CD4-positive, alpha-beta T cell (primary cell): ENCODE measurements at regions not wholly inside any gene's neighbourhood (a gene's known extent, or its start where the extent isn't known, plus 50 kb on each side); places are given as distances from the start of the nearest gene placed in this dataset.

Experiments
- ATAC-seq: fragments of 200-7000 bp; cut with Tn5 transposase; one replicate; pipeline ENCODE4 v1.10.0; 2022; ENCODE audit warnings: mild to moderate bottlenecking; ENCODE audit not compliant: poor library complexity
- CTCF ChIA-PET: fragments of 350-600 bp; sonication (Branson Sonifier 250); formaldehyde crosslinking; loops from one replicate; lab custom pipeline; 2021; ENCODE audit warnings: antibody characterized with exemption, inconsistent platforms; lab: Charles Lee
- POLR2A ChIA-PET: fragments of 350-600 bp; sonication (Branson Sonifier 250); formaldehyde crosslinking; loops from one replicate; lab custom pipeline; 2021; ENCODE audit warnings: antibody characterized with exemption, inconsistent platforms; lab: Charles Lee
- DNase-seq, 14 experiments: peaks; one replicate each; pipeline ENCODE4 v3.0.0-alpha.2; 2013 to 2020; ENCODE audit warnings: mixed read lengths in 2 of 14
- H3K27ac ChIP-seq, 2 donors: one replicate each; pipeline versions ENCODE4 v1.5.1 to v1.7.0; 2013; ENCODE audit warnings: low read length in 2 of 2, low read depth in 1 of 2, mild to moderate bottlenecking in 1 of 2
- H3K27me3 ChIP-seq, 2 experiments: 1 replicate in 1 of 2; 2 replicates in 1 of 2; pipeline versions ENCODE4 v1.6.1 to v1.7.0; 2013; ENCODE audit warnings: low read length in 2 of 2, control low read depth in 1 of 2, mild to moderate bottlenecking in 1 of 2, moderate library complexity in 1 of 2; ENCODE audit not compliant: insufficient read depth in 2 of 2, control insufficient read depth in 1 of 2
- H3K36me3 ChIP-seq: one replicate; pipeline ENCODE4 v1.6.1; 2013; ENCODE audit warnings: low read length, control low read depth; ENCODE audit not compliant: insufficient read depth
- H3K4me1 ChIP-seq: one replicate; pipeline ENCODE4 v1.6.1; 2013; ENCODE audit warnings: low read length, control low read depth; ENCODE audit not compliant: insufficient read depth
- H3K4me3 ChIP-seq: one replicate; pipeline ENCODE4 v1.5.1; 2013; ENCODE audit warnings: mild to moderate bottlenecking, low read length, moderate library complexity
- H3K9me3 ChIP-seq, 2 experiments: 1 replicate in 1 of 2; 2 replicates in 1 of 2; pipeline versions ENCODE4 v1.6.1 to v1.7.0; 2013; ENCODE audit warnings: low read length in 2 of 2, mild to moderate bottlenecking in 2 of 2, control low read depth in 1 of 2, moderate library complexity in 1 of 2; ENCODE audit not compliant: control insufficient read depth in 1 of 2, insufficient read depth in 1 of 2
- H3K27ac Mint-ChIP-seq: one replicate; pipeline ENCODE4 v1.8.0; 2020; ENCODE audit warnings: mixed read lengths
- H3K27me3 Mint-ChIP-seq: one replicate; pipeline ENCODE4 v1.8.0; 2021; ENCODE audit warnings: mixed read lengths
- H3K36me3 Mint-ChIP-seq: one replicate; pipeline ENCODE4 v1.8.0; 2021; ENCODE audit warnings: low read depth, mixed read lengths
- H3K4me1 Mint-ChIP-seq: one replicate; pipeline ENCODE4 v1.8.0; 2021; ENCODE audit warnings: low read depth, mixed read lengths
- H3K4me3 Mint-ChIP-seq: one replicate; pipeline ENCODE4 v1.8.0; 2020; ENCODE audit warnings: mild to moderate bottlenecking, mixed read lengths
- H3K9me3 Mint-ChIP-seq: one replicate; pipeline ENCODE4 v1.8.0; 2020; ENCODE audit warnings: mixed read lengths
- intact Hi-C, 2 experiments: fragments of 100-400 bp; cut with DNase I in 1 of 2; cut with micrococcal nuclease in 1 of 2; formaldehyde crosslinking; loops; one replicate each; pipeline versions ENCODE4 v1.15.1 to v1.9.0; 2023 to 2025; cut with DNase I, micrococcal nuclease
- TF ChIP-seq, protein P1 (sequence below): fragments of 200-600 bp; IDR thresholded peaks from one replicate; pipeline ENCODE4 v1.8.0; 2022; ENCODE audit warnings: antibody characterized with exemption, mild to moderate bottlenecking

DNA sequence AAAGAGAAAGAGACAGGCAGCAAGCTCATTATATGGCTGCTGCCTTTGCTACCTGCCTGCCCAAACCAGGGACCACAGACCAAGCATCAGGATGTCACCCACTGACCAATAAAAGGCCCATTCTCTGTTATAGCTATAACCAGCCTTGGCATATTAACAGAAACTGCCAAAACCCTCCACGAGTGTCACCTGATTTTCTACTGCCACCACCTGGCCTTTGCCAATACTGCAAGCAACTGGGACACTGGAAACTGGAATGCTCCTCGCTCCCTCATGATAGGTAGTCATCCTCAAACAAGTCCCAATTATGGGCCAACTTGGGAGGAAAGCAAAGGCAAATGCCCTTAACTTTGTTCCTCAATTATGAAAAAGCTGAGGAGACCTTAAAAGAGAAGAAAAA lies 76.0 kb downstream of the SPIN4 start:
- Mint-ChIP-seq H3K27me3 (no peaks in the 10 kb centered on the region), H3K9me3 (no peaks in the 10 kb centered on the region), H3K36me3 (no peaks in the 10 kb centered on the region), H3K4me3 (no peak overlapping the region), H3K27ac (no peak overlapping the region), H3K4me1 (no peaks in the 10 kb centered on the region)
- ATAC-seq (no peak), DNase-seq (peak in 5 of 14 experiments; percentile 0 to 30 (median 3))
- Histone ChIP-seq H3K27me3 (no peaks in the 10 kb centered on the region), H3K27ac (no peak overlapping the region), H3K36me3 (no peaks in the 10 kb centered on the region), H3K9me3 (no peaks in the 10 kb centered on the region), H3K4me3 (no peak overlapping the region), H3K4me1 (no peaks in the 10 kb centered on the region)
- CTCF ChIA-PET, result no interaction called here
- TF ChIP-seq, protein P1, sequence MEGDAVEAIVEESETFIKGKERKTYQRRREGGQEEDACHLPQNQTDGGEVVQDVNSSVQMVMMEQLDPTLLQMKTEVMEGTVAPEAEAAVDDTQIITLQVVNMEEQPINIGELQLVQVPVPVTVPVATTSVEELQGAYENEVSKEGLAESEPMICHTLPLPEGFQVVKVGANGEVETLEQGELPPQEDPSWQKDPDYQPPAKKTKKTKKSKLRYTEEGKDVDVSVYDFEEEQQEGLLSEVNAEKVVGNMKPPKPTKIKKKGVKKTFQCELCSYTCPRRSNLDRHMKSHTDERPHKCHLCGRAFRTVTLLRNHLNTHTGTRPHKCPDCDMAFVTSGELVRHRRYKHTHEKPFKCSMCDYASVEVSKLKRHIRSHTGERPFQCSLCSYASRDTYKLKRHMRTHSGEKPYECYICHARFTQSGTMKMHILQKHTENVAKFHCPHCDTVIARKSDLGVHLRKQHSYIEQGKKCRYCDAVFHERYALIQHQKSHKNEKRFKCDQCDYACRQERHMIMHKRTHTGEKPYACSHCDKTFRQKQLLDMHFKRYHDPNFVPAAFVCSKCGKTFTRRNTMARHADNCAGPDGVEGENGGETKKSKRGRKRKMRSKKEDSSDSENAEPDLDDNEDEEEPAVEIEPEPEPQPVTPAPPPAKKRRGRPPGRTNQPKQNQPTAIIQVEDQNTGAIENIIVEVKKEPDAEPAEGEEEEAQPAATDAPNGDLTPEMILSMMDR, result no peak
- intact Hi-C loops, result no loop called here
- POLR2A ChIA-PET, result interaction anchor here (0.5 kb wide), 1 partner anchor 412 kb away, joined by 3 read pairs; no protein-coding TSS in a partner anchor

DNA sequence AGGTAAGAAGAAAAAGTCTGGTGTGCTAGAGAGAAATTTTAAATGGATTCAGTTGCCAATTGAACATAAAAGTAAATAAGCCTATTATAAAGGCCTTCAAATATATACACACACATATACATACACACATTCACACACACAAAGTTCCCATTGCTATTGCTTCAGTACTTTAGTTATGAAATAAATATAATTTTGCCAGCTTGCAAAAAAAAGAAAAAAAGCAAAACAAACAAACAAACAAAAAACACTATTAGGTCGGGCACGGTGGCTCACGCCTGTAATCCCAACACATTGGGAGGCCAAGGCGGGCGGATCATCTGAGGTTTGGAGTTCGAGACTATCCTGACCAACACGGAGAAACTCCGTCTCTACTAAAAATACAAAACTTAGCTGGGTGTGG lies 80.3 kb downstream of the SPIN4 start:
- Mint-ChIP-seq H3K9me3 (no peaks in the 10 kb centered on the region), H3K4me3 (no peak overlapping the region), H3K4me1 (no peaks in the 10 kb centered on the region), H3K27me3 (no peaks in the 10 kb centered on the region), H3K27ac (no peak overlapping the region), H3K36me3 (no peaks in the 10 kb centered on the region)
- Histone ChIP-seq H3K36me3 (no peaks in the 10 kb centered on the region), H3K9me3 (no peaks in the 10 kb centered on the region), H3K4me1 (no peaks in the 10 kb centered on the region), H3K4me3 (no peak overlapping the region), H3K27ac (no peak overlapping the region), H3K27me3 (no peaks in the 10 kb centered on the region)
- DNase-seq, result no peak
- ChIA-PET POLR2A (no interaction called here), CTCF (no interaction called here)
- intact Hi-C loops, result no loop called here
- TF ChIP-seq, protein P1, result no peak
- no peak for ATAC-seq

GRCh38 chrX:63258144-63258543 lies 93.0 kb downstream of the SPIN4 start:
- Mint-ChIP-seq H3K36me3 (no peaks in the 10 kb centered on the region), H3K27ac (no peak overlapping the region), H3K4me1 (no peaks in the 10 kb centered on the region), H3K27me3 (no peaks in the 10 kb centered on the region), H3K4me3 (no peak overlapping the region), H3K9me3 (no peaks in the 10 kb centered on the region)
- H3K4me1 ChIP-seq, result no peaks in the 10 kb centered on the region
- intact Hi-C loops, result no loop called here
- CTCF ChIA-PET, result no interaction called here
- POLR2A ChIA-PET, result no interaction called here
- TF ChIP-seq, protein P1, result no peak
- no peaks in the 10 kb centered on the region for H3K36me3 ChIP-seq
- ATAC-seq (no peak), DNase-seq (no peak)
- H3K4me3 ChIP-seq, result no peak overlapping the region
- H3K27ac ChIP-seq, result no peak overlapping the region
- no peaks in the 10 kb centered on the region for H3K27me3 ChIP-seq
- H3K9me3 ChIP-seq, result no peaks in the 10 kb centered on the region
